GM12878 (cell line): ENCODE measurements at regions not wholly inside any gene's neighbourhood (a gene's known extent, or its start where the extent isn't known, plus 50 kb on each side); places are given as distances from the start of the nearest gene placed in this dataset.

Experiments
- ATAC-seq: fragments of 200-7000 bp; cut with Tn5 transposase; 3 replicates; pipeline ENCODE4 v1.9.1; 2020; ENCODE audit warnings: mild to moderate bottlenecking, moderate library complexity
- BruUV-seq: library from RNA; stranded (reverse); fragments of 400-500 nt; replicated peaks from 2 replicates; lab custom pipeline; 2021; lab: Mats Ljungman, UMichigan
- CTCF ChIA-PET: fragments of 300-600 bp; sonication (Branson Sonifier 250); formaldehyde crosslinking; extraction: SDS; loops from one replicate; lab custom pipeline; 2021; ENCODE audit warnings: inconsistent platforms; lab: Yijun Ruan, JAX
- POLR2A ChIA-PET: fragments of 350-600 bp; formaldehyde crosslinking; extraction: SDS; loops from one replicate; lab custom pipeline; 2021; ENCODE audit warnings: inconsistent platforms; lab: Charles Lee
- RAD21 ChIA-PET: fragments of 300-600 bp; sonication (Branson Sonifier 250); formaldehyde crosslinking; loops from one replicate; lab custom pipeline; 2023; ENCODE audit warnings: antibody characterized with exemption; ENCODE audit not compliant: unreplicated experiment; lab: Charles Lee
- SMC1A ChIA-PET: fragments of 300-600 bp; sonication (Branson Sonifier 250); formaldehyde crosslinking; loops from one replicate; lab custom pipeline; 2023; ENCODE audit not compliant: unreplicated experiment, uncharacterized antibody; lab: Charles Lee
- DNase-seq: peaks from one replicate; pipeline ENCODE4 v3.0.0-alpha.2; 2011; ENCODE audit warnings: low read depth, low spot score
- FAIRE-seq: peaks from 3 replicates; lab custom pipeline; 2011; peaks lifted over from hg19 to GRCh38; lab: Jason Lieb, UNC
- H2AFZ ChIP-seq: 2 replicates; pipeline ENCODE4 v1.6.0; 2011; ENCODE audit warnings: low read depth, low read length, control low read depth; ENCODE audit not compliant: control insufficient read depth
- H3K27ac ChIP-seq: 2 replicates; pipeline ENCODE4 v1.5.1; 2011; ENCODE audit warnings: control low read depth; ENCODE audit not compliant: control insufficient read depth, insufficient read depth
- H3K27me3 ChIP-seq, 2 experiments: replicated peaks in 1 of 2; 2 replicates each; pipeline versions ENCODE4 v1.6.0 to v1.6.1; 2011; ENCODE audit warnings: low read length in 1 of 2; ENCODE audit not compliant: control insufficient read depth in 2 of 2, insufficient read depth in 2 of 2
- H3K36me3 ChIP-seq, 2 experiments: 2 replicates each; pipeline ENCODE4 v1.5.1; 2011; ENCODE audit warnings: low read length in 1 of 2; ENCODE audit not compliant: control insufficient read depth in 2 of 2, insufficient read depth in 2 of 2
- H3K4me1 ChIP-seq: 2 replicates; pipeline ENCODE4 v1.6.1; 2011; ENCODE audit warnings: mild to moderate bottlenecking, low read length, moderate library complexity, mixed read lengths; ENCODE audit not compliant: control insufficient read depth, insufficient read depth
- H3K4me2 ChIP-seq: 2 replicates; pipeline ENCODE4 v1.6.0; 2011; ENCODE audit warnings: control low read depth; ENCODE audit not compliant: control insufficient read depth, insufficient read depth
- H3K4me3 ChIP-seq: fragments of 200-600 bp; sonication (generic); 2 replicates; pipeline ENCODE4 v1.5.1; 2016
- H3K79me2 ChIP-seq: 2 replicates; pipeline ENCODE4 v1.6.0; 2011; ENCODE audit warnings: low read length; ENCODE audit not compliant: control insufficient read depth, insufficient read depth
- H3K9ac ChIP-seq: 2 replicates; pipeline ENCODE4 v1.8.0; 2011; ENCODE audit warnings: low read length, control low read depth, mixed read lengths; ENCODE audit not compliant: control insufficient read depth, insufficient read depth
- H3K9me3 ChIP-seq: replicated peaks from 3 replicates; pipeline ENCODE4 v1.5.1; 2011; ENCODE audit warnings: mild to moderate bottlenecking, low read length; ENCODE audit not compliant: control insufficient read depth, insufficient read depth
- H4K20me1 ChIP-seq: 2 replicates; pipeline ENCODE4 v1.6.0; 2011; ENCODE audit not compliant: control insufficient read depth, insufficient read depth
- DPF2 ChIP-seq: fragments of 450-650 bp; IDR thresholded peaks from 2 replicates; pipeline ENCODE4 v1.6.1; 2017; ENCODE audit warnings: mild to moderate bottlenecking
- ESRRA ChIP-seq: IDR thresholded peaks from 2 replicates; pipeline ENCODE4 v1.6.1; 2012; ENCODE audit warnings: mild to moderate bottlenecking, low read length, improper control_type of control experiment
- JUND ChIP-seq: IDR thresholded peaks from 2 replicates; pipeline ENCODE4 v1.6.1; 2012; ENCODE audit warnings: low read depth, mild to moderate bottlenecking, low read length, improper control_type of control experiment, moderate library complexity
- PAX5 ChIP-seq: IDR thresholded peaks from 2 replicates; pipeline ENCODE4 v1.6.1; 2011; ENCODE audit warnings: low read depth, low read length, borderline replicate concordance
- POLR2AphosphoS2 ChIP-seq: IDR thresholded peaks from 2 replicates; pipeline ENCODE4 v1.6.1; 2011; ENCODE audit warnings: low read depth, mild to moderate bottlenecking, low read length, improper control_type of control experiment, moderate library complexity
- SP1 ChIP-seq: IDR thresholded peaks from one replicate; pipeline ENCODE4 v1.6.1; 2011; ENCODE audit warnings: low read depth, low read length
- SREBF2 ChIP-seq: IDR thresholded peaks from 2 replicates; pipeline ENCODE4 v1.6.1; 2012; ENCODE audit warnings: mild to moderate bottlenecking, low read length
- TARDBP ChIP-seq: IDR thresholded peaks from 2 replicates; pipeline ENCODE4 v1.6.1; 2016; ENCODE audit warnings: borderline replicate concordance
- YY1 ChIP-seq: IDR thresholded peaks from 2 replicates; pipeline ENCODE4 v1.6.1; 2011; ENCODE audit warnings: low read depth, mild to moderate bottlenecking, low read length
- ZNF217 ChIP-seq: fragments of 450-650 bp; IDR thresholded peaks from 2 replicates; pipeline ENCODE4 v1.6.1; 2017; ENCODE audit warnings: antibody characterized with exemption, mild to moderate bottlenecking
- ZNF24 ChIP-seq: fragments of 450-650 bp; IDR thresholded peaks from 2 replicates; pipeline ENCODE4 v1.6.1; 2017; ENCODE audit warnings: antibody characterized with exemption, mild to moderate bottlenecking
- in situ Hi-C: fragments of 300-500 bp; cut with MboI; formaldehyde crosslinking; loops from 9 replicates; pipeline ENCODE4 v1.14.3; 2018; ENCODE audit warnings: mixed read lengths
- intact Hi-C: fragments of 100-400 bp; cut with micrococcal nuclease; formaldehyde crosslinking; loops from one replicate; pipeline ENCODE4 v1.14.2; 2022; ENCODE audit not compliant: unreplicated experiment
- TF ChIP-seq, protein P1 (sequence below): IDR thresholded peaks from 2 replicates; pipeline ENCODE4 v1.6.1; 2012; ENCODE audit warnings: low read depth, low read length, improper control_type of control experiment

DNA sequence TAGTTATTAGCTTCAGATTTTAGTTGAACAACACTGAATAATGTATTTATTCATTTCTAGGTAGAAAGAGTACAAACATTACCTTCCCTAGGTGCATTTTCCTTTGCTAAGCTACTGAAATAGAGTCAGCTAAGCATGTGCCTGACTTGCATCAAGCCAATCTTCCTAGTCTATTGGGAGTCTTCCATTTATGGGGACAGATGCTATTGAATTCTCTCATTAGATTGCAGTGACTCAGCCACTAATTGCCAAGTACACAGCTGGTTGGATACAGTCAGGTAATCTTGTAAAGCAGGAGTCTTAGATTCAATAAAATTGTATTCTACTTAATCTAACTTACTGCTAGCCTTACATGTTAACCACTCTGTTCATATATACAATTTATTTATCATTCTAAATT is 55.2 kb upstream of the RPS13 start:
- no peaks in the 10 kb centered on the region for H4K20me1 ChIP-seq
- ChIA-PET SMC1A (no interaction called here), RAD21 (no interaction called here), CTCF (interaction anchor here (1.3 kb wide), 1 partner anchor 97 kb away, joined by 3 read pairs; no protein-coding TSS in a partner anchor), POLR2A (no interaction called here)
- no peaks in the 10 kb centered on the region for H3K4me1 ChIP-seq
- no peak overlapping the region for H3K27ac ChIP-seq
- TF ChIP-seq SP1, result no peak
- TF ChIP-seq DPF2, result no peak
- TF ChIP-seq YY1, result no peak
- TF ChIP-seq ESRRA, result no peak
- TF ChIP-seq TARDBP, result no peak
- TF ChIP-seq ZNF24, result no peak
- TF ChIP-seq PAX5, result no peak
- TF ChIP-seq POLR2AphosphoS2, result no peak
- TF ChIP-seq, protein P1, sequence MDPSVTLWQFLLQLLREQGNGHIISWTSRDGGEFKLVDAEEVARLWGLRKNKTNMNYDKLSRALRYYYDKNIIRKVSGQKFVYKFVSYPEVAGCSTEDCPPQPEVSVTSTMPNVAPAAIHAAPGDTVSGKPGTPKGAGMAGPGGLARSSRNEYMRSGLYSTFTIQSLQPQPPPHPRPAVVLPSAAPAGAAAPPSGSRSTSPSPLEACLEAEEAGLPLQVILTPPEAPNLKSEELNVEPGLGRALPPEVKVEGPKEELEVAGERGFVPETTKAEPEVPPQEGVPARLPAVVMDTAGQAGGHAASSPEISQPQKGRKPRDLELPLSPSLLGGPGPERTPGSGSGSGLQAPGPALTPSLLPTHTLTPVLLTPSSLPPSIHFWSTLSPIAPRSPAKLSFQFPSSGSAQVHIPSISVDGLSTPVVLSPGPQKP, result no peak
- TF ChIP-seq SREBF2, result no peak
- no peak for TF ChIP-seq JUND
- TF ChIP-seq ZNF217, result no peak
- H3K27me3 ChIP-seq, result no peaks in the 10 kb centered on the region
- H3K36me3 ChIP-seq, result peaks cover 0 to 8% of the 10 kb centered on the region in 2 experiments; a peak in 1 of 4 replicates
- DNase-seq, result no peak
- ATAC-seq, result no peak
- no peak overlapping the region for H3K4me3 ChIP-seq
- H3K9me3 ChIP-seq, result no peaks in the 10 kb centered on the region
- H3K79me2 ChIP-seq, result no peaks in the 10 kb centered on the region
- intact Hi-C loops, result no loop called here
- FAIRE-seq, result no peak
- no peak overlapping the region for H3K4me2 ChIP-seq
- in situ Hi-C loops, result no loop called here
- H2AFZ ChIP-seq, result no peak overlapping the region
- BruUV-seq, result no TSS peak
- H3K9ac ChIP-seq, result no peak overlapping the region
